Endothelial cell of umbilical vein (primary cell): ENCODE measurements at regions not wholly inside any gene's neighbourhood (a gene's known extent, or its start where the extent isn't known, plus 50 kb on each side); places are given as distances from the start of the nearest gene placed in this dataset.

Experiments used
- BruUV-seq: library from RNA; stranded (reverse); fragments of 400-500 nt; replicated peaks from 2 replicates; lab custom pipeline; 2021; lab: Mats Ljungman, UMichigan
- CTCF ChIA-PET: fragments of 300-600, 350-600 bp; sonication (Branson Sonifier 250); formaldehyde crosslinking; loops from one replicate; lab custom pipeline; 2021; ENCODE audit warnings: antibody characterized with exemption, inconsistent platforms; lab: Charles Lee
- POLR2A ChIA-PET: fragments of 300-600, 350-600 bp; sonication (Branson Sonifier 250); formaldehyde crosslinking; loops from one replicate; lab custom pipeline; 2021; ENCODE audit warnings: antibody characterized with exemption, inconsistent platforms; lab: Charles Lee
- DNase-seq: peaks from one replicate; pipeline ENCODE4 v3.0.0-alpha.2; 2011; ENCODE audit warnings: low read depth, low spot score
- FAIRE-seq: peaks from 2 replicates; lab custom pipeline; 2011; peaks lifted over from hg19 to GRCh38; lab: Jason Lieb, UNC
- H2AFZ ChIP-seq: 2 replicates; pipeline ENCODE4 v1.6.0; 2012; ENCODE audit warnings: low read depth, low read length, control low read depth, inconsistent platforms
- H3K27ac ChIP-seq: 2 replicates; pipeline ENCODE4 v1.5.1; 2011; ENCODE audit warnings: low read depth, mild to moderate bottlenecking, control low read depth, low read length, moderate library complexity; ENCODE audit not compliant: insufficient read depth
- H3K27me3 ChIP-seq, 2 experiments: 2 replicates each; pipeline versions ENCODE4 v1.6.0 to v1.6.1; 2011; ENCODE audit warnings: low read length in 2 of 2, mixed read lengths in 1 of 2; ENCODE audit not compliant: control insufficient read depth in 2 of 2, insufficient read depth in 2 of 2
- H3K36me3 ChIP-seq, 2 experiments: 2 replicates in 1 of 2; 3 replicates in 1 of 2; pipeline ENCODE4 v1.5.1; 2011; ENCODE audit warnings: low read length in 2 of 2, mild to moderate bottlenecking in 1 of 2, moderate library complexity in 1 of 2; ENCODE audit not compliant: control insufficient read depth in 2 of 2, insufficient read depth in 2 of 2; ENCODE audit errors: extremely low read depth in 1 of 2
- H3K4me1 ChIP-seq: 3 replicates; pipeline ENCODE4 v1.5.1; 2011; ENCODE audit warnings: mild to moderate bottlenecking, low read length; ENCODE audit not compliant: control insufficient read depth, insufficient read depth; ENCODE audit errors: extremely low read depth
- H3K4me2 ChIP-seq: 2 replicates; pipeline ENCODE4 v1.6.1; 2011; ENCODE audit warnings: low read length, control low read depth, mixed read lengths; ENCODE audit not compliant: insufficient read depth
- H3K4me3 ChIP-seq, 3 experiments: fragments of 200-600 bp in 1 of 3; sonication (generic), shearing (Covaris generic) in 1 of 3; replicated peaks in 1 of 3; 2 replicates each; pipeline ENCODE4 v1.5.1; 2011 to 2016; ENCODE audit warnings: control low read depth in 3 of 3, low read length in 3 of 3, mild to moderate bottlenecking in 2 of 3, inconsistent platforms in 1 of 3, low read depth in 1 of 3, moderate library complexity in 1 of 3; ENCODE audit not compliant: insufficient read depth in 1 of 3
- H3K79me2 ChIP-seq: 2 replicates; pipeline ENCODE4 v1.6.0; 2012; ENCODE audit warnings: low read length, inconsistent platforms; ENCODE audit not compliant: control insufficient read depth, insufficient read depth
- H3K9ac ChIP-seq: replicated peaks from 2 replicates; pipeline ENCODE3; 2011; ENCODE audit warnings: low read length, control low read depth; ENCODE audit not compliant: insufficient read depth; ENCODE audit errors: extremely low read depth
- H3K9me1 ChIP-seq: replicated peaks from 3 replicates; pipeline ENCODE4 v1.6.0; 2011; ENCODE audit warnings: mild to moderate bottlenecking, low read length; ENCODE audit not compliant: control insufficient read depth, insufficient read depth; ENCODE audit errors: extremely low read depth
- H3K9me3 ChIP-seq: replicated peaks from 2 replicates; pipeline ENCODE4 v1.5.1; 2012; ENCODE audit warnings: low read length, inconsistent platforms; ENCODE audit not compliant: control insufficient read depth, insufficient read depth
- H4K20me1 ChIP-seq: replicated peaks from 2 replicates; pipeline ENCODE3; 2011; ENCODE audit warnings: mild to moderate bottlenecking, low read length; ENCODE audit not compliant: control insufficient read depth, insufficient read depth; ENCODE audit errors: extremely low read depth
- EZH2 ChIP-seq: IDR thresholded peaks from 2 replicates; pipeline ENCODE4 v1.6.1; 2012; ENCODE audit warnings: borderline replicate concordance, low read depth, mild to moderate bottlenecking, moderate library complexity, low read length, inconsistent platforms; ENCODE audit not compliant: severe bottlenecking
- FOS ChIP-seq: IDR thresholded peaks from 2 replicates; pipeline ENCODE4 v1.6.1; 2011; ENCODE audit warnings: mild to moderate bottlenecking, low read length, moderate library complexity, borderline replicate concordance; ENCODE audit not compliant: insufficient read depth
- GATA2 ChIP-seq: IDR thresholded peaks from 2 replicates; pipeline ENCODE4 v1.7.0; 2011; ENCODE audit warnings: low read depth, mild to moderate bottlenecking, moderate library complexity, mixed read lengths, low read length; ENCODE audit not compliant: insufficient read length, insufficient read depth
- JUN ChIP-seq: IDR thresholded peaks from 2 replicates; pipeline ENCODE4 v1.6.1; 2011; ENCODE audit warnings: borderline replicate concordance, low read depth; ENCODE audit not compliant: insufficient read length, insufficient read depth
- MYC ChIP-seq: IDR thresholded peaks from one replicate; pipeline ENCODE4 v1.6.1; 2011; ENCODE audit warnings: mild to moderate bottlenecking, low read depth, low read length
- POLR2A ChIP-seq: IDR thresholded peaks from 2 replicates; pipeline ENCODE4 v1.6.1; 2012; ENCODE audit warnings: low read depth, mild to moderate bottlenecking, control low read depth, low read length
- POLR2AphosphoS5 ChIP-seq: IDR thresholded peaks from 2 replicates; pipeline ENCODE4 v1.6.1; 2012; ENCODE audit warnings: low read depth, mild to moderate bottlenecking, control low read depth, low read length, moderate library complexity; ENCODE audit not compliant: insufficient read depth
- dilution Hi-C: fragments of 300-500 bp; cut with MboI; formaldehyde crosslinking; loops from one replicate; pipeline ENCODE4 v1.15.0; 2019; ENCODE audit warnings: low sequenced_read_pairs; ENCODE audit not compliant: extremely low pct_ligation_motif_present
- intact Hi-C: fragments of 100-400 bp; cut with micrococcal nuclease; formaldehyde crosslinking; loops from one replicate; pipeline ENCODE4 v1.10.0; 2022
- TF ChIP-seq, protein P1 (sequence below), 2 donors: IDR thresholded peaks; 1 replicate in 1 of 2; 2 replicates in 1 of 2; pipeline ENCODE4 v1.5.1; 2011; ENCODE audit warnings: low read length in 2 of 2, mild to moderate bottlenecking in 2 of 2, moderate library complexity in 2 of 2, control low read depth in 1 of 2, inconsistent platforms in 1 of 2, low read depth in 1 of 2; ENCODE audit not compliant: insufficient read depth in 1 of 2; ENCODE audit errors: extremely low read depth in 1 of 2
- TF ChIP-seq, protein P2 (sequence below): IDR thresholded peaks from 2 replicates; pipeline ENCODE4 v1.6.1; 2011; ENCODE audit not compliant: insufficient read depth, insufficient read length

DNA sequence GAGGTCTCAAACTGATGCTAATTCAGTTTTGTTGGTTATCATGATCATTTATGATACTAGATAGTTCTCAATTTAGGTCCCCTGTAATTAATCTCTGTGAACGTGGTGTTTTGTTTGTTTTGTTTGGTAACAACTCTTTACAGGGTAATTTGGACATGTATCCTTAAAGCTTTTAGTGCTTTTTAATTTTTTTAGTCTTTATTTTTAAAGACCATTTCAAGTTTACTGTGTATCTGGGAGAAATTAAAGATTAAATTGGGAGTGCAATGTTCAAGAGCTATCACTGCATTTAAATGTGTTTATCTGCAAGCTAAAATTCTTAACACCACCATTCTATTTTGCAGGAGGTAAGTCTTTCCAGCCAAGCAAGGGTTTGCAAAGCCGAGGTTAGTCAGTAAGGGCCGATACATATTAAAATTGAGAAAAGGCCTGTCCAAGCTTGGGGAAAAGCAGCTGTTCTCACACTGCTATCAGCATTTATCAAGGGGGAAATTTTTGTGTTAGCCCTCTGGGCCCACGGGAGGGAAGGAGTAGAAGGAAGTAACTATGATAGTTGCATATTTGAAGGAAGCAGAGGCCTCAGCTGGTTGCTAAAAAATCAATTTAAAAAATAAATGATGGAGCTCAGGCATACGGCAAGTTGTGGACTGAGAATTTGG, 59.3 kb upstream of the ZNF217 start:
- H3K4me1 ChIP-seq: no peaks in the 10 kb centered on the region
- H3K4me3 ChIP-seq: no peak overlapping the region
- H3K36me3 ChIP-seq: no peaks in the 10 kb centered on the region
- H3K9me1 ChIP-seq: no peaks in the 10 kb centered on the region
- no peak overlapping the region for H3K9ac ChIP-seq
- H3K27ac ChIP-seq: no peak overlapping the region
- intact Hi-C loops (no loop called here), dilution Hi-C loops (no loop called here)
- no peaks in the 10 kb centered on the region for H3K27me3 ChIP-seq
- no peaks in the 10 kb centered on the region for H3K79me2 ChIP-seq
- H2AFZ ChIP-seq: no peak overlapping the region
- ChIA-PET POLR2A (no interaction called here), CTCF (interaction anchor here (0.8 to 1.1 kb wide), 2 partner anchors 40 to 283 kb away, joined by 3 read pairs; no protein-coding TSS in a partner anchor)
- FAIRE-seq: no peak
- no peaks in the 10 kb centered on the region for H4K20me1 ChIP-seq
- BruUV-seq: no TSS peak
- H3K9me3 ChIP-seq: no peaks in the 10 kb centered on the region
- H3K4me2 ChIP-seq: no peak overlapping the region
- DNase-seq: no peak
- TF ChIP-seq, protein P1, sequence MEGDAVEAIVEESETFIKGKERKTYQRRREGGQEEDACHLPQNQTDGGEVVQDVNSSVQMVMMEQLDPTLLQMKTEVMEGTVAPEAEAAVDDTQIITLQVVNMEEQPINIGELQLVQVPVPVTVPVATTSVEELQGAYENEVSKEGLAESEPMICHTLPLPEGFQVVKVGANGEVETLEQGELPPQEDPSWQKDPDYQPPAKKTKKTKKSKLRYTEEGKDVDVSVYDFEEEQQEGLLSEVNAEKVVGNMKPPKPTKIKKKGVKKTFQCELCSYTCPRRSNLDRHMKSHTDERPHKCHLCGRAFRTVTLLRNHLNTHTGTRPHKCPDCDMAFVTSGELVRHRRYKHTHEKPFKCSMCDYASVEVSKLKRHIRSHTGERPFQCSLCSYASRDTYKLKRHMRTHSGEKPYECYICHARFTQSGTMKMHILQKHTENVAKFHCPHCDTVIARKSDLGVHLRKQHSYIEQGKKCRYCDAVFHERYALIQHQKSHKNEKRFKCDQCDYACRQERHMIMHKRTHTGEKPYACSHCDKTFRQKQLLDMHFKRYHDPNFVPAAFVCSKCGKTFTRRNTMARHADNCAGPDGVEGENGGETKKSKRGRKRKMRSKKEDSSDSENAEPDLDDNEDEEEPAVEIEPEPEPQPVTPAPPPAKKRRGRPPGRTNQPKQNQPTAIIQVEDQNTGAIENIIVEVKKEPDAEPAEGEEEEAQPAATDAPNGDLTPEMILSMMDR (IDR thresholded peaks at IDR 0.05; ENCODE audit: extremely low read depth in 1 of 2, insufficient read depth in 1 of 2, low read depth in 1 of 2, low read length in 2 of 2): no peak
- TF ChIP-seq POLR2A: no peak
- no peak for TF ChIP-seq FOS
- TF ChIP-seq GATA2: no peak
- TF ChIP-seq MYC: no peak
- TF ChIP-seq, protein P2, sequence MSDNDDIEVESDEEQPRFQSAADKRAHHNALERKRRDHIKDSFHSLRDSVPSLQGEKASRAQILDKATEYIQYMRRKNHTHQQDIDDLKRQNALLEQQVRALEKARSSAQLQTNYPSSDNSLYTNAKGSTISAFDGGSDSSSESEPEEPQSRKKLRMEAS: no peak
- TF ChIP-seq EZH2: no peak
- TF ChIP-seq JUN: no peak
- no peak for TF ChIP-seq POLR2AphosphoS5
